GM11168 (cell line): ENCODE measurements at regions not wholly inside any gene's neighbourhood (a gene's known extent, or its start where the extent isn't known, plus 50 kb on each side); places are given as distances from the start of the nearest gene placed in this dataset.

Source experiments
- in situ Hi-C: fragments of 300-500 bp; cut with MboI; formaldehyde crosslinking; loops from one replicate; pipeline ENCODE4 v1.12.0; 2022; ENCODE audit warnings: low sequenced_read_pairs; ENCODE audit not compliant: unreplicated experiment

DNA sequence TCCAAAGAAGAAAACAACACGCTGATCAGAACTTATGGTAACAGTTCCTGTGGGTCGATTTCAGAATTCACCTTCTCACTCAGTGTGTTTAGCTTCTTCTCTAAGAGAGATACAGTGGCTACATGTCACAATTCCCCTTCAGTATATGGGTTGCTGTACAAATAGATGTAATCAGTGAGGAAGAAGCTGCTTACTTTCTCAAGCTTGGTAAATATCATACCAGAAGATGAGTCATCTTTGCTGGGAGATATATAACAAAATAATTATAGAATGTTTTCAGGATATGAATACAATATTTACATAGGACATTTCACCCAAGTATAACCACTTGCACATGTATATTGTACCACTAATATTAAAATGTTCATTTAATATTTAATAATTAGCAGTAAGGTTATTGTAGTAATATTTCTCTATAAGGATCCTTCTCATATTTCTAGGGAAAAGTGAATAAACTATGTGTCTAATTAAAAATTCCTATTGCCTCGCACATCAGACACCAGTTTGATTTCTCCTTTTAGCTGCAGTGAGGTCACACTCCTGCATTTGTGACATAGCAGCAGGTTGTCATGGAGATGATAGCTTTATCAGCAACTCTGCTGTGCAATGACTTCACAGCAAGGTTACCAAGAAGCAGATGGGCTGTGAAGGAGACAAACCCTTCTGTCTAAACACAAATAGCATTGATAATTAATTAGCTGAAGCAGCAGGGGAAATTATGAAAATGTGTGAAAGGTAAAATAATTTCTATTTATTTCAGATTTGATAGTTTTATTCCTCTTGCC, 211.4 kb downstream of the TUSC7 start:
- in situ Hi-C loops: no loop called here

- in situ Hi-C loops: no loop called here
Measured at GRCh38 chr3:116927918-116928317, 218.3 kb downstream of the TUSC7 start.

GRCh38 chr3:116929505-116930222, 220.1 kb downstream of the TUSC7 start:
- in situ Hi-C loops: no loop called here

DNA sequence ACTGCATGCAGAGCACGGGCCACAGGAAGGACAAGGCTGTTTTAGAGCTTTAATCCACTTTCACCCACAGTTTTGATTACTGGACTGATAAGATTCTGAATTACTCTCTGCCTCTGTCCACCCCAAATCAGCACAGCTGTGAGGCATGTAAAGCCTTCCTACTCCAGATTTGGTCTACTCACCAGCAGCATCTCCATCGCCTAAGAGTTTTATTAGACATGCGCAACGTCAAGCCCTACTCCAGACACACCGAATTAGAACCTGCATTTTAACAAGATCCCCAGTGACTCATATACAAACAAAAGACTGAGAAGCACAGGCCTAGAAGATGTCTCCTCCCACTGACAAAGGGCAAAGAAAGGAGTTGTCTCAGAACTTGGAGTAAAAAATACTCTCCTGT, 221.2 kb downstream of the TUSC7 start:
- in situ Hi-C loops: no loop called here

- in situ Hi-C loops: no loop called here
Measured at GRCh38 chr3:116939091-116939490, 229.5 kb downstream of the TUSC7 start.

GRCh38 chr3:116939550-116939949, 230.0 kb downstream of the TUSC7 start:
- in situ Hi-C loops: no loop called here

DNA sequence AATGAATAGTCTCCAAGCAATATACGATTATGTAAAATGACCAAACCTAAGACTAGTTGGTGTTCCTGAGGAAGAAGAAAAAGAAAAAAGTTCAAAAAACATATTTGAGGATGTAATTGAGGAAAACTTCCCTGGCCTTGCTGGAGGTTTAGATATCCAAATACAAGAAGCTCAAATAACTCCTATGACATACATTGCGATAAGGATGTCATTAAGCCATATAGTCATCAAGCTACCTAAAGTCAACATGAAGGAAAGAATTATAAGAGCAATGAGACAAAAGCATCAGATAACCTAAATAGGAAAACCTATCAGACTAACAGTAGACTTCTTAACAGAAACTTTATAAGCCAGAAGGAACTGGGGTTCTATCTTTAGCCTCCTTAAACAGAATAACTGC, 231.1 kb downstream of the TUSC7 start:
- in situ Hi-C loops: no loop called here

DNA sequence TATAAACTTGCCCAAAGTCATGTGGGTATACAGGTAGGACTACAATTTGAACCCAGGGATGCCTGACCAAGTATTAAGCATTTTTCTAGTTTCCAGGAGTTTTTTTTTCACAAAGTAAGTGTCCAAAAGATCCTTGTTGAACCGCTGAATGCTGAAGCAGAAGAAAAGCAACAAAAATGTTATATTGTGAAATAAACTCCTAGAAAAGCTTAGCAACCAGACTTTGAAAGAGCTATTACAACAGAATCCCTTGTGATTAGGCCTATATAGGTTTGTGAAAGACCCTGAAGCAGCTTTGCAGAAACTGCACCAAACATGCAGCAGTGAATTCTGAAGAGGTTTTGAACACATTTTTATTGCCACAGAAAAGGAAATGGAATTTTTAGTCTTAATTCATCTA, 236.8 kb downstream of the TUSC7 start:
- in situ Hi-C loops: no loop called here

- in situ Hi-C loops: no loop called here
Measured at GRCh38 chr3:116947148-116947547, 237.6 kb downstream of the TUSC7 start.

GRCh38 chr3:116947809-116948208, 238.2 kb downstream of the TUSC7 start:
- in situ Hi-C loops: no loop called here

GRCh38 chr3:116950301-116951055, 240.9 kb downstream of the TUSC7 start:
- in situ Hi-C loops: no loop called here

GRCh38 chr3:116951610-116952009, 242.0 kb downstream of the TUSC7 start:
- in situ Hi-C loops: no loop called here

DNA sequence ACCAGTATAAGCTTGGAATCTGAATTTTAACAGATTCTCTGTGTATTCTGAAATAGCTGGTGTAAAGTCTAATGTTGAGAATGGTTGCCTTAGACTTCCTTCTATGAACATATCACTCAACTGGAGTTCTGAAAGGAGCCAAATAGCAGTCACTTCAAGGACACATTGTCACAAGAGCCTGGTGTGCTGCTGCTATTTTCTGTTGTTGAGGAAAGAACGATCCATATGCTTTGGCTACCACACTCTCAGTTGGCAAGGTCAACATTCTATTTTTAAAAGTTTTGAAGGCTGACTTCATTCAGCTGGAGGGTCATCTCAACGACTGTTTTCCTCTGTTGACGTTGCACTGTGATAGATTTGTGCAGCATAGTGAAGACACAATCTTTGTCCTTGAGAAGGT, 248.7 kb downstream of the TUSC7 start:
- in situ Hi-C loops: no loop called here

- in situ Hi-C loops: no loop called here
Measured at GRCh38 chr3:116961106-116961505, 251.5 kb downstream of the TUSC7 start.

DNA sequence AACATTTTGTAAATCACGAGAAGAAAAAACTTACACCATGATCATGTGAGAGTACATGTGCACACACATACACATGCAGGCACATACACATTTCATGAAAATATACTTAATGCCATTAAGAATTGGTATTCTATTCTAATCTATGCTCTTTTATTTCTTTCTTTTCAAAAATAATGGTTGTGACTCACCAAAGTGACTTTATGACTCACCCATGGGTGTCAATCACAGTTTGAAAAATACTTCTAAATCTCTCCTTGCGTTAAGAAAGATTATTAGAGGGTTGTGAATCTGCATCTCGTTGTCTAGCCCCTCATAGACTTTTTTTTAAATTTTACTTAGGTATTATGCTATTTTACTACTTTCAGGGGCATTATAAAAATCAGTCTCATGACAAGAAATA, 254.2 kb downstream of the TUSC7 start:
- in situ Hi-C loops: no loop called here

DNA sequence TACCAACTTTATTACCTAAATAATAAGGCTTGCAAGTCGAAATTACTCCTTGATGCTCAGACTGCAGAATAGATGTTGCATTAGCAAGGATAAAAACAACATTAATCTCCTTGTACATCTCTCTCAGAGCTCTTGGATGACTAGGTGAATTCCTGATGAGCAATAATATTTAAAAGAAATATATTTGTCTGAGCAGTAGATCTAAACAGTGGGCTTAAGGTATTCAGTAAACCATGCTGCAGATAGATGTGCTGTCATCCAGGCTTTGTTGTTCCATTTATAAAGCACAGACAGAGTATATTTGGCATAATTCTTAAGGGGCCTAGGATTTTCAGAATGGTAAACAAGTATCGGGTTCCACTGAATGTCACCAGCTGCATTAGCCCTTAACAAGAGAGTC, 257.1 kb downstream of the TUSC7 start:
- in situ Hi-C loops: no loop called here

- in situ Hi-C loops: no loop called here
Measured at GRCh38 chr3:116969135-116969534, 259.6 kb downstream of the TUSC7 start.

DNA sequence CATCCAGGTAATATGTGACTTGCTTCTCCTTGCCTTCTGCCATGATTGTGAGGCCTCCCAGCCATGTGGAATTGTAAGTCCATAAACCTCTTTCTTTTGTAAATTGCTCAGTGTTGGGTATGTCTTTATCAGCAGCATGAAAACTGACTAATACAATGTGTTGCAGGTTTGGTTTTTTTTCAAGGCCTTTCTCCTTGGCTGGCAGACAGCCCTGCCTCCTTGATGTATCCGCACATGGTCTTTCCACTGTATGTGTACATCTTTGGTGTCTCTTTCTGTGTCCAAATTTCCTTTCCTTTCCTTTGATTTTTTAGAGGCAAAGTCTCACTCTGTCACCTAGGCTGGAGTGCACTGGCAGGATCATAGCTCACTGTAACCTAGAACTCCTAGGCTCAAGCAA, 260.1 kb downstream of the TUSC7 start:
- in situ Hi-C loops: no loop called here

DNA sequence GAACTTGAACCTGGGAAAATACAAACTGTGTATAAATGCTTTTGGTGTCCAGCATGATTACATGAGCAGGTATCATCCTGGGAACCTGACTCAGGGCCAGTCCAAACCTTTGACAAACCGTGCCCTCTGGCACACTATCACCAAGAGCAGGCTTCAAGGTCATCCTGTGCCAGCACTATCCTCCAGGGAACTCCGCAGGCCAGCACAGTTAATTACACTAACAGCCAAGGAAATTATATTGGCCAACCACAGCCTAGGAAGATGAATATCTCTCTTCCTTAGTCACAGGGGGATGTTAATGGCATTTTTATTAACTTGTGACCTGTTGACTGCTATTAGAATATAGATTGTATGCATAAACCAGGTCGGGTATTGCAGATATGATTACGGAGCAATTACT, 262.0 kb downstream of the TUSC7 start:
- in situ Hi-C loops: no loop called here

- in situ Hi-C loops: no loop called here
Measured at GRCh38 chr3:116974702-116975101, 265.1 kb downstream of the TUSC7 start.

- in situ Hi-C loops: no loop called here
Measured at GRCh38 chr3:116977441-116977840, 267.9 kb downstream of the TUSC7 start.
